ENCODE measurements at regions not wholly inside any gene's neighbourhood (a gene's known extent, or its start where the extent isn't known, plus 50 kb on each side); places are given as distances from the start of the nearest gene placed in this dataset.

DNA sequence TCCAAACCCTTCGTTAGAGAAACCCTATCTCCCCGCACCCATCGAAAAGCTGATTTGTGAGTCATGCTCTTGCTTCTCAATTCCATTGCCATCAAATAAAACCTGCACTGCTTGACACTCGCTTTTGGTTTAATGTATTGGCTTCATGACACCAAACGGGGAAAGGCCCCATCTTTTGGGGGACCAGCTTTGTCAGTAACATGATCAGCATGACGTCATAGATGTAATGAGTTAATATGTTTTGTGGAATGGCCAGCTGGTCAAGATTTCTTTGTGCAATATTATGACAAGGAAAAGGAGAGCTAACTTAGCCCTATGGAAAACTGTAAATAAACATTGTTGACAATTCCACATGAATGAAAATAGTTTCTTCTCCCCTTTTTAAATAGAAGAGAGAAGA is 1260.5 kb upstream of the CELF2 start:
- dilution Hi-C loops (cut with MboI; ENCODE audit: extremely low pct_ligation_motif_present, low sequenced_read_pairs) = no loop called here
- H3K4me3 ChIP-seq (replicated peaks in 1 of 3; ENCODE audit: insufficient read depth in 1 of 3, low read depth in 1 of 3, low read length in 3 of 3) = no peak overlapping the region
- no peaks in the 10 kb centered on the region for H4K20me1 ChIP-seq (replicated peaks; ENCODE audit: control insufficient read depth, extremely low read depth, insufficient read depth, low read length)
- TF ChIP-seq JUN (IDR thresholded peaks at IDR 0.05; ENCODE audit: borderline replicate concordance, insufficient read depth, insufficient read length, low read depth) (no peak), POLR2A (IDR thresholded peaks at IDR 0.05; ENCODE audit: low read depth, low read length) (no peak), GATA2 (IDR thresholded peaks at IDR 0.05; ENCODE audit: insufficient read depth, insufficient read length, low read depth, low read length) (no peak), MYC (IDR thresholded peaks at IDR 0.05; ENCODE audit: low read depth, low read length) (no peak), EZH2 (IDR thresholded peaks at IDR 0.05; ENCODE audit: borderline replicate concordance, low read depth, low read length, severe bottlenecking) (no peak), POLR2AphosphoS5 (IDR thresholded peaks at IDR 0.05; ENCODE audit: insufficient read depth, low read depth, low read length) (no peak), FOS (IDR thresholded peaks at IDR 0.05; ENCODE audit: borderline replicate concordance, insufficient read depth, low read length) (no peak)
- TF ChIP-seq, protein P1, sequence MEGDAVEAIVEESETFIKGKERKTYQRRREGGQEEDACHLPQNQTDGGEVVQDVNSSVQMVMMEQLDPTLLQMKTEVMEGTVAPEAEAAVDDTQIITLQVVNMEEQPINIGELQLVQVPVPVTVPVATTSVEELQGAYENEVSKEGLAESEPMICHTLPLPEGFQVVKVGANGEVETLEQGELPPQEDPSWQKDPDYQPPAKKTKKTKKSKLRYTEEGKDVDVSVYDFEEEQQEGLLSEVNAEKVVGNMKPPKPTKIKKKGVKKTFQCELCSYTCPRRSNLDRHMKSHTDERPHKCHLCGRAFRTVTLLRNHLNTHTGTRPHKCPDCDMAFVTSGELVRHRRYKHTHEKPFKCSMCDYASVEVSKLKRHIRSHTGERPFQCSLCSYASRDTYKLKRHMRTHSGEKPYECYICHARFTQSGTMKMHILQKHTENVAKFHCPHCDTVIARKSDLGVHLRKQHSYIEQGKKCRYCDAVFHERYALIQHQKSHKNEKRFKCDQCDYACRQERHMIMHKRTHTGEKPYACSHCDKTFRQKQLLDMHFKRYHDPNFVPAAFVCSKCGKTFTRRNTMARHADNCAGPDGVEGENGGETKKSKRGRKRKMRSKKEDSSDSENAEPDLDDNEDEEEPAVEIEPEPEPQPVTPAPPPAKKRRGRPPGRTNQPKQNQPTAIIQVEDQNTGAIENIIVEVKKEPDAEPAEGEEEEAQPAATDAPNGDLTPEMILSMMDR (IDR thresholded peaks at IDR 0.05; ENCODE audit: extremely low read depth in 1 of 2, insufficient read depth in 1 of 2, low read depth in 1 of 2, low read length in 2 of 2) = no peak
- TF ChIP-seq, protein P2, sequence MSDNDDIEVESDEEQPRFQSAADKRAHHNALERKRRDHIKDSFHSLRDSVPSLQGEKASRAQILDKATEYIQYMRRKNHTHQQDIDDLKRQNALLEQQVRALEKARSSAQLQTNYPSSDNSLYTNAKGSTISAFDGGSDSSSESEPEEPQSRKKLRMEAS (IDR thresholded peaks at IDR 0.05; ENCODE audit: insufficient read depth, insufficient read length) = no peak
- H3K4me1 ChIP-seq (ENCODE audit: control insufficient read depth, extremely low read depth, insufficient read depth, low read length) = no peaks in the 10 kb centered on the region
- no peak overlapping the region for H3K27ac ChIP-seq (ENCODE audit: insufficient read depth, low read depth, low read length)
- no peak overlapping the region for H3K9ac ChIP-seq (replicated peaks; ENCODE audit: extremely low read depth, insufficient read depth, low read length)
- FAIRE-seq (no peak), DNase-seq (ENCODE audit: low read depth, low spot score) (no peak)
- H3K36me3 ChIP-seq (ENCODE audit: control insufficient read depth in 2 of 2, extremely low read depth in 1 of 2, insufficient read depth in 2 of 2, low read length in 2 of 2) = no peaks in the 10 kb centered on the region
- H3K79me2 ChIP-seq (ENCODE audit: control insufficient read depth, insufficient read depth, low read length) = no peaks in the 10 kb centered on the region
- no peak overlapping the region for H3K4me2 ChIP-seq (ENCODE audit: insufficient read depth, low read length)
- CTCF ChIA-PET = no interaction called here
- no peak overlapping the region for H2AFZ ChIP-seq (ENCODE audit: low read depth, low read length)
- intact Hi-C loops (cut with micrococcal nuclease) = no loop called here
- BruUV-seq (replicated peaks) = no TSS peak
- H3K9me1 ChIP-seq (replicated peaks; ENCODE audit: control insufficient read depth, extremely low read depth, insufficient read depth, low read length) = no peaks in the 10 kb centered on the region
- H3K27me3 ChIP-seq (ENCODE audit: control insufficient read depth in 2 of 2, insufficient read depth in 2 of 2, low read length in 2 of 2) = no peaks in the 10 kb centered on the region
- POLR2A ChIA-PET = no interaction called here
- no peaks in the 10 kb centered on the region for H3K9me3 ChIP-seq (replicated peaks; ENCODE audit: control insufficient read depth, insufficient read depth, low read length)

All from endothelial cell of umbilical vein (primary cell).